Stimulated activated CD4-positive, alpha-beta T cell treated with anti-CD3 and anti-CD28 coated beads, Interleukin-15, amount 100 ng/mL, for 1 hour (primary cell): ENCODE measurements at regions not wholly inside any gene's neighbourhood (a gene's known extent, or its start where the extent isn't known, plus 50 kb on each side); places are given as distances from the start of the nearest gene placed in this dataset.

Source experiments
- DNase-seq, 2 donors: peaks; one replicate each; pipeline ENCODE4 v3.0.0-alpha.2; 2020; ENCODE audit warnings: low read depth in 1 of 2, low spot score in 1 of 2

DNA sequence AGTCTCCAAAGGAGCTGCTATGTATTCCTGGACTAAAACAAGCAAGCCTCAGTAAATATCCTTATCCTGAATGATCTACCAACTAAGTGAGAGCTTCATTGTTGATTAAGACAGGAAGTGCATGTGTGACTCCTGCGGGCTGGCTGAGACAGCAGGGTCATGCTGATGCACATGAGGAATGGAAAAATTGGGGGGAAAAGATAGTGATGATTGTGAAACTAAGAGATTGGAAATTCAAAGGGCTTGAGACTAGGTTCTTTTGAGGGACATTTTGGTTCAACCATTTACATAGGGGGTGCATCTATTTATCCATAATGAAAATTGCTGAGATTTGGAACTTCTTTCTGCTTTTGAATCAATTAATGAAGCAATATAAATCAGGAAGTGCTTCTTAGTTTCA, 61.1 kb upstream of the C1QTNF7 start:
- no peak for DNase-seq

DNA sequence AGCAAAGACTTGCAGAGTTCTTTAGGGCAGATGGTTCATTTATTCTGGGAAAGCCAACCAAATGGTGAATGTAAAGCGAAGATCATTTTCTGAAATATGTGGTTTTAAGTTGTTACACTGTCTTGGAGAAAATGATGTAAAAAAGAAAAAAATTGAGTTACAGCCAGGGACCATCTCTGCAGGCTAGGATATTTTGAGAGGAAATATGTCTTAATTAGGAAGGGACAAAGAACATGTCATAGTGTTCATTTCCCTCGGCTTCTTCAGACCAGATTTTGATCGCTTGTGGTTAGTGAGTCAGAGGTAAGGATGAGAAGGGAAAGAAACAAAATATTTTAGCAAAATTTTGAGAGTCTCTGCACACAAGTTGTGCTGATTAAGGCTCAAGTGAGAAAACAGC, 59.0 kb upstream of the C1QTNF7 start:
- DNase-seq, result no peak

DNA sequence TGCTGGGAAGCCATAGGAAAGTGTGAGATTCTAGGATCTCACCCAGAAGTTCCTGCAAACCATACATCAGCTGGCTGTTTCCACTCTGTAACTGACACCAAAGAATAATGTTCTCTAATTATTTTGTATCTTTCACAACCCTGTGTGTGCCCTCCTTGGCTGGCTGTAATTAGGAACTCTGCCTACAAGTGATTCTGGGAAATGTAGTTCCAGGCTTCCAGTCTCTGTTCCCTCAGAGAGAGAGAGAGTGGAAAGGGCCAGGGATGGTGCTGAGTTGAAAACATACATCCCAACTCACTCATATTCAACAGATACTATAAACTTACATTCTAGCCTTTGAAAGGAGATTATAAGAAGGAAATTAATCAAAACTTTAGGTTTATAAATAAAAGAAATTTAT, 57.5 kb upstream of the C1QTNF7 start:
- DNase-seq, result no peak

DNA sequence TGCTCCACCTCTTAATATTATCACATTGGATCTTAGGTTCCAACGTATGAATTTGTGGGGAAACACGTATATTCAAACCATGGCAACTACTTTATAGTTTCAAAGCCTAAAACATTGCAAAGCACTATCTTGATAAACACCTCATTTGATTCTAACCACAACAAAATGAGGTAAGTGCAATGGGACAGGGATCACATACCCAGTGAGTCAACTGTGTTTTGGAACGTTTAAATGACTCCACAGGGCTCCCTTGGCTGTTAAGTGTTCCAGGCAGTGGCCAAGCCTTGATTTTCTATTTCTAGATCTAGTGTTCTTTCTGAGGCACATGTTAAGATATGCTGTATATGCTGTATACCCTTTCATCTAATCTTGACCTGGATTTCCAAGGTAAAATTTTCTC, 54.5 kb upstream of the C1QTNF7 start:
- DNase-seq, result no peak

DNA sequence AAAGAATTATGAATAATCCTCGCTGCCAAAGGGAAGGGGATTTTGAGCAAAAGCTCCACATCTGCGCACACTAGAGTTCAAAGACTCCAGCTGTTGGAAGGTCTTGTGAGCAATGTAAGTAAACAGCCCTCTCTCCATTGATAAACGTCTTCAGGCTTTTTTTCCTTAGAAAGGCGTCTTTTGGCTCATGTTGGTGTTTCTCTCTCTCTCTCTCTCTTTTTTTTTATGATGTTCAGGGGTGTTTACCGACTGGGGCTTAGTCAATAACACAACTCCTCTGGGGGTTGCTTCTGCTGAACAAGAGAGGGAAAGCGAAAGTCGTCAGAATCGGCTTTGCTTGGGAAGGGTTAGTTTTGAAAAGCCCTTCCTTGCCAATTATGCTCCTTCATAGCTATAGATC, 53.2 kb upstream of the C1QTNF7 start:
- DNase-seq, result no peak

DNA sequence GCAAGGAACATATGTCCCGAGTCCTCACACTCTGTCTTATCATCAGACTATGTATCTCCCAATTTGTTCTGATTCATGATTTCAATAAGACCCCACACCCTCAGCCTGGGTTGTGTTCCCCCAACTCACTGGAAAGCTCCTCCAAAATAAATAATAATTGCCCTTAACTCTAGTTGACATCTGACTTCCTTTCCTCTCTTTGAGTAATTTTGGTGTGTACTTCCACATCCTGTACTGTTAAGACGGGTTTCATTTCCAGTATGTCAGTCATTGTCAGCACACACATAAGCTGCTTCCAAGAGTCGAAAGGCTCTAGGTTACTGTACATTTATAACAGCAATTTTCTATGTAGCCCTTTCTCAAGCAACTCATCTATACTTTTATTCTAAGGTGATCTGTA, 52.2 kb upstream of the C1QTNF7 start:
- DNase-seq, result no peak

DNA sequence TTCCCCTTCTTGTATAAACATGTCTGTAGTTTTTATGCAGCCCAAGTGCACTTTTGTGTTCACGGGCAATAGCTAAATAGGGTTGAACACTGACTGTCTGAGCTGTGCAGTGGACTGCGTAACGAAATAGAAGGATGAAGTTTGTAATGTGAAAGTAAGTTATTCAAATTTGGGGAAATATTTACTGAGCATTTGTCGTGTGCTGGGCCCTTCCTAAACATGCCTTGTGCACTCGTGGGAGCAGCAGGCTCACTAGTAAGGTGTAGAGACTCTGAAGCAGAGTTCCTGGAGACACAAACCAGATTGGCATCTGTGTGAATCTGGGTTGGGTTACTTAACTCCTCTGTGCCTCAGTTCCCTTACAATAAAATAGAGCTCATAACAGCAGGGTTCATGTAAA, 51.7 kb upstream of the C1QTNF7 start:
- no peak for DNase-seq

DNA sequence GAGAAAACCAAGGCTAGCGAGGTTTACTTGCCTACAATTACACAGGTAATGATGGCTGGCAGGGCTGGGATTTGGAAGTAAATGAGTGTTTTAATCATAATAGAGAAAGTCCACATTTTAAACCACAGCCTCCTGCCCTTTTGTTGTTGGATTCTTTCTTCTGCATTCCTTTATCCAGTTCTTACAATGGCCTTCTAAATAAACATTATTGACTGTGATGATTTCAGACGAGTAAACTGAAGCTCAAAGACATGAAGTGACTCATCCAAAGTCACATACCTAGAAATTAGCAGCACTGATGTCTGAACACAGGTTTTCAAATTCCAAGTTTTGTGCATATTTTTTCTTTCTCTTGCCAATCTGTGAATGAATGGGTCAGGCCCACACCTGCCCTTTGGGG, 51.2 kb upstream of the C1QTNF7 start:
- DNase-seq, result no peak
